ENCODE measurements at regions not wholly inside any gene's neighbourhood (a gene's known extent, or its start where the extent isn't known, plus 50 kb on each side); places are given as distances from the start of the nearest gene placed in this dataset.

- TF ChIP-seq POLR2A (IDR thresholded peaks at IDR 0.05; ENCODE audit: low read depth, low read length) (no peak), POLR2AphosphoS5 (IDR thresholded peaks at IDR 0.05; ENCODE audit: low read depth, low read length) (no peak)
Observed at GRCh38 chr9:87381050-87381711, 116.5 kb upstream of the DAPK1 start.

All from GM12892 (cell line).